Karpas-422 (cell line): ENCODE measurements at regions not wholly inside any gene's neighbourhood (a gene's known extent, or its start where the extent isn't known, plus 50 kb on each side); places are given as distances from the start of the nearest gene placed in this dataset.

Source experiments
- DNase-seq: peaks from one replicate; pipeline ENCODE4 v3.0.0-alpha.2; 2015
- H2AFZ ChIP-seq: fragments of 200-600 bp; sonication (generic); 2 replicates; pipeline ENCODE4 v1.6.1; 2014; ENCODE audit warnings: antibody characterized with exemption, low read length, mixed read lengths
- H3K27ac ChIP-seq: fragments of 200-600 bp; sonication (generic); 2 replicates; pipeline ENCODE4 v1.5.1; 2014; ENCODE audit warnings: mild to moderate bottlenecking, low read length, moderate library complexity
- H3K27me3 ChIP-seq: fragments of 200-600 bp; sonication (generic); 2 replicates; pipeline ENCODE4 v1.6.1; 2014; ENCODE audit warnings: low read length, mixed read lengths
- H3K36me3 ChIP-seq: fragments of 200-600 bp; sonication (generic); 2 replicates; pipeline ENCODE4 v1.6.1; 2014; ENCODE audit warnings: low read length, mixed read lengths; ENCODE audit not compliant: insufficient read depth
- H3K4me1 ChIP-seq: fragments of 200-600 bp; sonication (generic); 2 replicates; pipeline ENCODE4 v1.6.1; 2014; ENCODE audit warnings: mild to moderate bottlenecking, low read length, mixed read lengths
- H3K4me2 ChIP-seq: fragments of 200-600 bp; sonication (generic); 2 replicates; pipeline ENCODE4 v1.6.1; 2014; ENCODE audit warnings: low read length, low read depth, mild to moderate bottlenecking; ENCODE audit not compliant: poor library complexity, severe bottlenecking
- H3K4me3 ChIP-seq: fragments of 200-600 bp; sonication (generic); 2 replicates; pipeline ENCODE4 v1.5.1; 2014; ENCODE audit warnings: mild to moderate bottlenecking, antibody characterized with exemption, low read length, mixed read lengths
- H3K79me2 ChIP-seq: fragments of 200-600 bp; sonication (generic); 2 replicates; pipeline ENCODE4 v1.6.1; 2014; ENCODE audit warnings: mild to moderate bottlenecking, low read length, mixed read lengths
- H3K9ac ChIP-seq: fragments of 200-600 bp; sonication (generic); 2 replicates; pipeline ENCODE4 v1.6.0; 2014; ENCODE audit warnings: low read length
- H3K9me2 ChIP-seq: fragments of 200-600 bp; sonication (generic), shearing (Covaris generic); replicated peaks from 2 replicates; pipeline ENCODE4 v1.6.0; 2014; ENCODE audit warnings: mild to moderate bottlenecking, low read length, moderate library complexity; ENCODE audit not compliant: insufficient read depth
- H3K9me3 ChIP-seq: fragments of 300-700, 200-600 bp; sonication (generic); 2 replicates; pipeline ENCODE4 v1.6.1; 2014; ENCODE audit warnings: low read length, mixed read lengths
- H4K20me1 ChIP-seq: fragments of 200-600 bp; sonication (generic); 2 replicates; pipeline ENCODE4 v1.6.1; 2014; ENCODE audit warnings: mild to moderate bottlenecking, antibody characterized with exemption, low read length, low read depth; ENCODE audit not compliant: insufficient read depth

DNA sequence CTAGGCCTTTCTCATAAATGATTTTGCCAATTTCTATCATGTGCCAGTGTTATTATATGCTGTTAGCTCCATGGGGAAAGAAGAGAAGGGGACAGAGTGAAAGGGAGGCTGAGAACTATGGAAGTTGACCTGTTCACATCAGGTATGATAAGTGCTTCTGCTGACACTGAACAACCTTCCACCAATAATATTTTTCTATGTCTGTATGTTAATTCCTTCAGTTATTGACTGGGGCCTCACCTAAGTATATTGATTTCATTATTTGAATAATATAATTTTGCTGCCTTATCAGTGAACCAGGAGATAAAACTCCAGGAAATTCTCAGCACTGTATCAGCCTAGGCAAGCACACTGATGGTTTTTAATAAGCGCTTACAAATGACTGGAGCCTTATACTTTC lies 262.8 kb downstream of the SNCA start:
- H3K9me3 ChIP-seq = no peaks in the 10 kb centered on the region
- no peaks in the 10 kb centered on the region for H3K79me2 ChIP-seq
- no peaks in the 10 kb centered on the region for H3K36me3 ChIP-seq
- DNase-seq = no peak
- H3K9me2 ChIP-seq = no peaks in the 10 kb centered on the region
- H3K4me1 ChIP-seq = no peaks in the 10 kb centered on the region
- no peaks in the 10 kb centered on the region for H3K27me3 ChIP-seq
- H4K20me1 ChIP-seq = no peaks in the 10 kb centered on the region
- H3K9ac ChIP-seq = no peak overlapping the region
- H3K4me2 ChIP-seq = no peak overlapping the region
- no peak overlapping the region for H3K4me3 ChIP-seq
- H2AFZ ChIP-seq = no peak overlapping the region
- no peak overlapping the region for H3K27ac ChIP-seq

DNA sequence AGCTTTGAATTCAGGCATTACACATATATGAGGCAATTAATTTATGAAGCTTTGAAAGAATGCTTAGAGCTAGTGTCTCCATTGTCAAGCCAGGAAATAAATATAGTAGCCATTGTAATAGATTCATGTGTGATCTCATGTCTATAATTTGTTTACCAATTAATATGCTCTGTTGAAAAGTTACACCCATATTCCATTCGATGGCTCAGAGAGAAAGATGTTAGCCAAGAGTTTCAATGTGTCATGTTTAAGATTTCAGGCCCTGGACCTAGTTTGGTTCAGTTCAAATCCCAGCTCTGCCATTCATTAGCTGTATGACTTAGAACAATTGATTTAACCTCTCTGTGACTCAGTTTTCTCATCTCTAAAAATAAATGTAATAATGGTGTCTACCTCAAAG lies 263.3 kb downstream of the SNCA start:
- Histone ChIP-seq H4K20me1 (no peaks in the 10 kb centered on the region), H3K9me3 (no peaks in the 10 kb centered on the region), H3K4me2 (no peak overlapping the region), H3K9ac (no peak overlapping the region), H3K4me1 (no peaks in the 10 kb centered on the region), H3K27ac (no peak overlapping the region), H3K9me2 (no peaks in the 10 kb centered on the region), H3K4me3 (no peak overlapping the region), H3K79me2 (no peaks in the 10 kb centered on the region), H3K36me3 (no peaks in the 10 kb centered on the region), H3K27me3 (no peaks in the 10 kb centered on the region), H2AFZ (no peak overlapping the region)
- no peak for DNase-seq

DNA sequence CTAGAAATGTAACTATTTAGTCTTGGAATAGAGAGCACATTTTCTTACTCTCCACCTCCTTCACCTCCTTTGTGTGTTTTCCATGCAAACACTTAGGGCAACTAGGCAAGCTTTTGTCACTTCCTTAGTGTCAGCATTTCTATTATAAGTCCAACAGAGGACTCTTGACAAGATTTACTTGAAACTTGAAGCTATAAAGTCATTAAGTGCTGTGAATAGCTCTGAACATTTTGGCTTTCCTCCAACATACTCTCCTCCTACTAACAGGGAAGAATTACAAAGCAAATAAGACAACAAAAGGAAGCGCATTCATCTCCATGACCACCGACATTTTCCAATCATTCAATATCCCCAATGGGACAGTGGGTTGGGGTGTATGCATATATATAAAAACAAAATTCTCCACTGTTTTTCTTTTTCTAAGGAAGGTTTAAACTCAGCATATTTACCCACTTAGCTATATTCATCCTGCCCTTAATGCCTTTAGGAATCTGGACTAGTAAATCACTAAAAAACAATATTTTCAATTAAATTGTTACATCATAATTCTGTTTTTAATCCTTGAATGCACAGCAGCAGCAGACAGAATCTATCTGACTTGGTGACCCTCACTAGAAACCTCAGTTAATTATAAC lies 264.6 kb downstream of the SNCA start:
- no peaks in the 10 kb centered on the region for H3K9me2 ChIP-seq
- no peak overlapping the region for H3K4me3 ChIP-seq
- no peak overlapping the region for H3K4me2 ChIP-seq
- no peaks in the 10 kb centered on the region for H3K27me3 ChIP-seq
- no peaks in the 10 kb centered on the region for H3K36me3 ChIP-seq
- H3K27ac ChIP-seq = no peak overlapping the region
- H3K9me3 ChIP-seq = no peaks in the 10 kb centered on the region
- H2AFZ ChIP-seq = no peak overlapping the region
- no peak overlapping the region for H3K9ac ChIP-seq
- H3K79me2 ChIP-seq = no peaks in the 10 kb centered on the region
- H4K20me1 ChIP-seq = no peaks in the 10 kb centered on the region
- DNase-seq = no peak
- H3K4me1 ChIP-seq = no peaks in the 10 kb centered on the region

DNA sequence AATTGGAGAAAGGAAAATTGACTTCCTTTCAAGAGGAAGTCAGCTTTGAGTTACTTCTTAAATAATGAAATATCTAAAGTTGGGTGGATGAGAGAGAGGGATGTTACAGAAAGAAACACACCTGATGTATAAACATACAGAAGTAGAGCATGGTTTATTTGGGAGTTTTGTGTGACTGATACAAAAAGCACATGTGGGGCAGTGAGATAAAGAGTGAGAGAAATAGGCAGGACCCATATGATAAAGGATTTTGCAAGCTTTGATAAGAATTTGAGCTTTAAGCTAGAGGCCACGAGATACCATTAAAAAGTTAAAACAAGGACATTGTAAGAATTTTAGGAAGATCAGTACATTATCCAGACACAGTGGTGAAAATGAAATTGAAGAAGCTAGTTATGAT lies 263.3 kb upstream of the GPRIN3 start:
- Histone ChIP-seq H3K4me1 (no peaks in the 10 kb centered on the region), H4K20me1 (no peaks in the 10 kb centered on the region), H2AFZ (no peak overlapping the region), H3K9ac (no peak overlapping the region), H3K27me3 (no peaks in the 10 kb centered on the region), H3K4me3 (no peak overlapping the region), H3K4me2 (no peak overlapping the region), H3K79me2 (no peaks in the 10 kb centered on the region), H3K27ac (no peak overlapping the region), H3K9me2 (no peaks in the 10 kb centered on the region), H3K36me3 (no peaks in the 10 kb centered on the region), H3K9me3 (no peaks in the 10 kb centered on the region)
- DNase-seq = no peak

DNA sequence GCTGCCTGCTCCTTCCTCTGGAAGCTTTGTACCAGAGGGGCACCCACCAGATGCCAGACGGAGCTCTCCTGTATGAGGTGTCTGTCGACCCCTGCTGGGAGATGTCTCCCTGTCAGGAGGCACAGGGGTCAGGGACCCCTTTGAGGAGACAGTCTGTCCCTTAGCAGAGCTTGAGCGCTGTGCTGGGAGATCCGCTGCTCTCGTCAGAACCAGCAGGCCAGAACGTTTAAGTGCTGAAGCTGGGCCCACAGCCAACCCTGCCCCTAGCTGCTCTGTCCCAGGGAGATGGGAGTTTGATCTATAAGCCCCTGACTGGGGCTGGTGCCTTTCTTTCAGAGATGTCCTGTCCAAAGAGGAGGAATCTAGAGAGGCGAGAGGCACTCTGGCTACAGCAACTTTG lies 260.3 kb upstream of the GPRIN3 start:
- H3K79me2 ChIP-seq = no peaks in the 10 kb centered on the region
- no peak overlapping the region for H3K4me2 ChIP-seq
- H3K27ac ChIP-seq = no peak overlapping the region
- H3K9me2 ChIP-seq = no peaks in the 10 kb centered on the region
- H3K4me3 ChIP-seq = no peak overlapping the region
- H3K36me3 ChIP-seq = no peaks in the 10 kb centered on the region
- DNase-seq = no peak
- H2AFZ ChIP-seq = no peak overlapping the region
- H3K27me3 ChIP-seq = no peaks in the 10 kb centered on the region
- no peak overlapping the region for H3K9ac ChIP-seq
- H3K4me1 ChIP-seq = no peaks in the 10 kb centered on the region
- no peaks in the 10 kb centered on the region for H3K9me3 ChIP-seq
- H4K20me1 ChIP-seq = no peaks in the 10 kb centered on the region

DNA sequence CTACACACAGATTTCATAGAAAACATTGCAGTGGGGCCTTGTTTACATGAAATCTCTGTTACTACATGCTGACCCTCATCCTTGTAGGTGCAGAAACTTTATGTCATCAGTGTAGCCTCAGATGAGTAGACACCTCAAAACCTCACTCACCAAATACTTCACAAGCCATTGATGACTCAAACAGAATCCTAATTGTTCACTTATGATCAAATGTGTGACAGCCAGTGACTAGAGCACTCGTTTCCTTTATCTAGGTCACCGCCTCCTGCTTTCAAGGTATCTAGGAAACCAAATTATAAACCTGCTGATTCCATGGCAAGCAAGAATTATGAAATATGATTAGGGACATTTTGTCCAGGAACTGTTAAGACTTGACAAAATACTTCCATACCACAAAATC lies 255.8 kb upstream of the GPRIN3 start:
- Histone ChIP-seq H3K9me3 (no peaks in the 10 kb centered on the region), H3K36me3 (no peaks in the 10 kb centered on the region), H3K27ac (no peak overlapping the region), H3K4me2 (no peak overlapping the region), H3K4me3 (no peak overlapping the region), H3K27me3 (no peaks in the 10 kb centered on the region), H3K9me2 (no peaks in the 10 kb centered on the region), H4K20me1 (no peaks in the 10 kb centered on the region), H3K4me1 (no peaks in the 10 kb centered on the region), H3K9ac (no peak overlapping the region), H2AFZ (no peak overlapping the region), H3K79me2 (no peaks in the 10 kb centered on the region)
- no peak for DNase-seq

DNA sequence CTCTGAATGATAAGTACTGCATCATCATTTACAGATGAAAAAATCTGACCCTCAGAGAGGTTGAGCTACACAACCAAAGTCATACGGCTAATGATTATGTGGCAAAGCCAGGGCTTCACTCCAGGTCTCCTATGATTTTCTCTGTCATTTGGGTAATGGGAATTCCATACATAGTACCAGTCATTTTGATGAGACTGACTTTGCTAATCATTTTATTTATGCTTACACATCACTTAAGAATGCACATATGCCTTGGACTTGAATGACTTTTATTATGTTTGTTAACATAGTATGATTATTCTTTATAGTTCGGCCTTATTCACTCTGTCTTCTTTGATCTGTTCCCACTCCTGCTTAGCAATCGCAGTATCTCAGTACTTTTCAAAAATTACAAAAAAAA lies 255.1 kb upstream of the GPRIN3 start:
- H4K20me1 ChIP-seq = no peaks in the 10 kb centered on the region
- no peak for DNase-seq
- H3K9me2 ChIP-seq = no peaks in the 10 kb centered on the region

DNA sequence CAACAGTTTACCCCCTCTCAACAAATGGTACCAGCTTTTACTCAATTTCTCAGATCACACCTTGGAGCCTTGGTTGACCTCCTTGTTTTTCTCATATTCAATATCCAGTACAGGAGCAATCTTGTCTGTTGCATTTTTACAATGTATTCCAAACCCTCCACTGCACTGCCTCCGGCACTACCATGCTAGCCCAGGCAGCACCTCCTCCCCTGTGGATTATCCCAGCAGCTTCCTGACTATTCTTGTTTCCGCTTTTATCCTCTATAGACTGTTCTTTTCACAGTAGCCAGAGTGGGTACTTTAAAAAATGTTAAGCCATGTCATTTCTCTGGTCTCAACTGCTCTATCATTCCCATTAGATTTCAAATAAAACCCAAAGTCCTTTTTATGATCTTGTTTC lies 253.4 kb upstream of the GPRIN3 start:
- Histone ChIP-seq H3K36me3 (no peaks in the 10 kb centered on the region), H3K9me3 (no peaks in the 10 kb centered on the region), H3K9me2 (no peaks in the 10 kb centered on the region), H2AFZ (no peak overlapping the region), H3K9ac (no peak overlapping the region), H3K4me1 (no peaks in the 10 kb centered on the region), H3K27me3 (no peaks in the 10 kb centered on the region), H4K20me1 (no peaks in the 10 kb centered on the region), H3K27ac (no peak overlapping the region), H3K4me2 (no peak overlapping the region), H3K79me2 (no peaks in the 10 kb centered on the region), H3K4me3 (no peak overlapping the region)
- no peak for DNase-seq

More for the DNA sequence above, 255.1 kb upstream of the GPRIN3 start:
- Histone ChIP-seq H3K4me2 (no peak overlapping the region), H3K4me1 (no peaks in the 10 kb centered on the region), H2AFZ (no peak overlapping the region), H3K9ac (no peak overlapping the region), H3K79me2 (no peaks in the 10 kb centered on the region), H3K9me3 (no peaks in the 10 kb centered on the region), H3K4me3 (no peak overlapping the region), H3K27ac (no peak overlapping the region), H3K27me3 (no peaks in the 10 kb centered on the region), H3K36me3 (no peaks in the 10 kb centered on the region)

DNA sequence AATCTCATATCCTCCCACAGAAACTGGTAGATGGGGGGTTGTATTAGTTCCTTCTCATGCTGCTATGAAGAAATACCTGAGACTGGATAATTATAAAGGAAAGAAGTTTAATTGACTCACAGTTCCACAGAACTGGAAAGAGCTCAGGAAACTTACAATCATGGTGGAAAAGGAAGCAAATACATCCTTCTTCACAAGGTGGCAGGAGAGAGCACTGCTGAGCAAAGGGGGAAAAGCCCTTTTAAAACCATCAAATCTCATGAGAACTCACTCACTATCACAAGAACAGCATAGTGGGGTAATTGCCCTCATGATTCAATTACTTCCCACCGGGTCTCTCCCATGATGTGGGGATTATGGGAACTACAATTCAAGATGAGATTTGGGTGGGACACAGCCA lies 250.5 kb upstream of the GPRIN3 start:
- Histone ChIP-seq H3K4me3 (no peak overlapping the region), H3K4me2 (no peak overlapping the region), H3K27ac (no peak overlapping the region), H4K20me1 (no peaks in the 10 kb centered on the region), H2AFZ (no peak overlapping the region), H3K9ac (no peak overlapping the region), H3K36me3 (no peaks in the 10 kb centered on the region), H3K9me3 (no peaks in the 10 kb centered on the region), H3K27me3 (no peaks in the 10 kb centered on the region), H3K4me1 (no peaks in the 10 kb centered on the region), H3K9me2 (no peaks in the 10 kb centered on the region), H3K79me2 (no peaks in the 10 kb centered on the region)
- peak; percentile 49 for DNase-seq
